ENCODE measurements at regions not wholly inside any gene's neighbourhood (a gene's known extent, or its start where the extent isn't known, plus 50 kb on each side); places are given as distances from the start of the nearest gene placed in this dataset.
"Not testable (repeated sequence)": the region's sequence is repeated elsewhere in the genome, so short reads cannot be mapped to it uniquely, and the experiment has no call there.

GRCh38 chr2:53036196-53036595 lies 731.4 kb upstream of the CHAC2 start:
- H3K4me1 ChIP-seq = no peaks in the 10 kb centered on the region
- no peak overlapping the region for H3K27ac ChIP-seq
- TF ChIP-seq, protein P1, sequence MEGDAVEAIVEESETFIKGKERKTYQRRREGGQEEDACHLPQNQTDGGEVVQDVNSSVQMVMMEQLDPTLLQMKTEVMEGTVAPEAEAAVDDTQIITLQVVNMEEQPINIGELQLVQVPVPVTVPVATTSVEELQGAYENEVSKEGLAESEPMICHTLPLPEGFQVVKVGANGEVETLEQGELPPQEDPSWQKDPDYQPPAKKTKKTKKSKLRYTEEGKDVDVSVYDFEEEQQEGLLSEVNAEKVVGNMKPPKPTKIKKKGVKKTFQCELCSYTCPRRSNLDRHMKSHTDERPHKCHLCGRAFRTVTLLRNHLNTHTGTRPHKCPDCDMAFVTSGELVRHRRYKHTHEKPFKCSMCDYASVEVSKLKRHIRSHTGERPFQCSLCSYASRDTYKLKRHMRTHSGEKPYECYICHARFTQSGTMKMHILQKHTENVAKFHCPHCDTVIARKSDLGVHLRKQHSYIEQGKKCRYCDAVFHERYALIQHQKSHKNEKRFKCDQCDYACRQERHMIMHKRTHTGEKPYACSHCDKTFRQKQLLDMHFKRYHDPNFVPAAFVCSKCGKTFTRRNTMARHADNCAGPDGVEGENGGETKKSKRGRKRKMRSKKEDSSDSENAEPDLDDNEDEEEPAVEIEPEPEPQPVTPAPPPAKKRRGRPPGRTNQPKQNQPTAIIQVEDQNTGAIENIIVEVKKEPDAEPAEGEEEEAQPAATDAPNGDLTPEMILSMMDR (IDR thresholded peaks at IDR 0.05) = no peak
- TF ChIP-seq POLR2A (IDR thresholded peaks at IDR 0.05) (no peak), EP300 (IDR thresholded peaks at IDR 0.05) (no peak), POLR2AphosphoS5 (IDR thresholded peaks at IDR 0.05) (no peak)
- no peak overlapping the region for H3K4me3 ChIP-seq
- no peak for DNase-seq
- no peaks in the 10 kb centered on the region for H3K36me3 ChIP-seq
- no peaks in the 10 kb centered on the region for H3K9me3 ChIP-seq
- H3K27me3 ChIP-seq = no peaks in the 10 kb centered on the region
- WGBS, 2 donors = 2 to 79% methylated on average over 1 of the region's 1 CpG
- intact Hi-C loops (cut with DNase I) = no loop called here

DNA sequence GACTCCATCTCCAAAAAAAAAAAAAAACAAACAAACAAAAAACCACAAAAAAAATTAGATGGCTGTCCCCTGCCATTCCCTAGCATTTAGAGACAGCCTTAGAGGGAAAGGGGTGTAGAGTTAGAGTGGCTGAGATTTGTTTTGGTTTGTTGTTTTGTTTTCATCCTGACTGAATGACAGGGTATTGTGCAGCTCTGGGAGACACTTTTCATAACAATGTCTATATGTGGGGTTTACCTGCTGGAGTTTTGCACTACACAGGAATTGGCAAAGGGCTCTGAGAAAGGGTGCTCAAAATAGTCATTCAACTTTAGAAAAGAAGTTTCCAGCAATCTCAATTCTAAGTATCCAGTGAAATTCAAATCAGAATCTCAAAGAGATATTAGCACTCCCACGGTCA lies 732.5 kb upstream of the CHAC2 start:
- H3K27me3 ChIP-seq = no peaks in the 10 kb centered on the region
- no peak overlapping the region for H3K27ac ChIP-seq
- H3K4me1 ChIP-seq = no peaks in the 10 kb centered on the region
- WGBS, 2 donors = 68 to 70% methylated on average over 1 of the region's 1 CpG
- H3K9me3 ChIP-seq = no peaks in the 10 kb centered on the region
- intact Hi-C loops (cut with DNase I) = no loop called here
- no peak for DNase-seq
- no peaks in the 10 kb centered on the region for H3K36me3 ChIP-seq
- no peak overlapping the region for H3K4me3 ChIP-seq
- TF ChIP-seq POLR2AphosphoS5 (IDR thresholded peaks at IDR 0.05) (no peak), POLR2A (IDR thresholded peaks at IDR 0.05) (no peak)

DNA sequence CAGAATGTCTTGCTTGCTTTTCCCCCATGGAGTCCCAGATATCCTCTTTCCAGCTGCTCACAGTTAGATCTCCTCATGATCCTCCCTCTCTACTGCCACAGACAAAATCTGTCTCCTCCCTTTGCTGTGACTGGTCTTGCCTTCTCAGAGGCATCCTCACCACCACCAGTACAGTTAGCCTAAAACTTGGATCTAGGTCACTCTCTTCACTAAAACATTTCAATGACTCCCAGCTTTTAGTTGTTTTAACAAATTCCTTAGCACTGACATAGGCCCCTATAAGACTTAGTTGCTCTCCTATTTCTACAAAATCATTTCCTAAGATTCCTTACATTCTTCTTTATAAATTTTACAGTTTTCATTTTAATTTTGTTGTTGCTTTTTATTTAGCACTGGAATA lies 734.2 kb upstream of the CHAC2 start:
- Histone ChIP-seq H3K4me1 (no peaks in the 10 kb centered on the region), H3K4me3 (no peak overlapping the region), H3K36me3 (no peaks in the 10 kb centered on the region), H3K27ac (no peak overlapping the region), H3K9me3 (no peaks in the 10 kb centered on the region), H3K27me3 (no peaks in the 10 kb centered on the region)
- TF ChIP-seq POLR2A (IDR thresholded peaks at IDR 0.05) (no peak), POLR2AphosphoS5 (IDR thresholded peaks at IDR 0.05) (no peak), EP300 (IDR thresholded peaks at IDR 0.05) (no peak)
- TF ChIP-seq, protein P1 (IDR thresholded peaks at IDR 0.05) = no peak
- intact Hi-C loops (cut with DNase I) = no loop called here
- DNase-seq = no peak

- no peaks in the 10 kb centered on the region for H3K9me3 ChIP-seq
- no peak for DNase-seq
- H3K4me3 ChIP-seq = no peak overlapping the region
- WGBS, 2 donors = 88 to 89% methylated on average over 6 of the region's 6 CpGs
- no peaks in the 10 kb centered on the region for H3K27me3 ChIP-seq
- intact Hi-C loops (cut with DNase I) = no loop called here
- H3K4me1 ChIP-seq = no peaks in the 10 kb centered on the region
- H3K36me3 ChIP-seq = no peaks in the 10 kb centered on the region
- TF ChIP-seq POLR2A (IDR thresholded peaks at IDR 0.05) (no peak), POLR2AphosphoS5 (IDR thresholded peaks at IDR 0.05) (no peak)
- TF ChIP-seq, protein P1 (IDR thresholded peaks at IDR 0.05) = no peak
- H3K27ac ChIP-seq = no peak overlapping the region
Measured at GRCh38 chr2:53028746-53029423, 738.7 kb upstream of the CHAC2 start.

- H3K4me3 ChIP-seq = no peak overlapping the region
- no peaks in the 10 kb centered on the region for H3K27me3 ChIP-seq
- H3K36me3 ChIP-seq = no peaks in the 10 kb centered on the region
- no peaks in the 10 kb centered on the region for H3K4me1 ChIP-seq
- intact Hi-C loops (cut with DNase I) = no loop called here
- no peak overlapping the region for H3K27ac ChIP-seq
- H3K9me3 ChIP-seq = no peaks in the 10 kb centered on the region
- DNase-seq = no peak
- TF ChIP-seq, protein P1 (IDR thresholded peaks at IDR 0.05) = no peak
- TF ChIP-seq EP300 (IDR thresholded peaks at IDR 0.05) = no peak
- no peak for TF ChIP-seq POLR2A (IDR thresholded peaks at IDR 0.05)
- TF ChIP-seq POLR2AphosphoS5 (IDR thresholded peaks at IDR 0.05) = no peak
Measured at GRCh38 chr2:53028225-53028624, 739.4 kb upstream of the CHAC2 start.

GRCh38 chr2:53022248-53022647 lies 745.4 kb upstream of the CHAC2 start:
- H3K36me3 ChIP-seq; H3K27me3 ChIP-seq; H3K27ac ChIP-seq; H3K4me3 ChIP-seq; intact Hi-C loops (cut with DNase I); DNase-seq; H3K9me3 ChIP-seq; H3K4me1 ChIP-seq: not testable (repeated sequence)
- 85 to 91% methylated on average over 4 of the region's 4 CpGs for WGBS, 2 donors

Measured in sigmoid colon (tissue), 6 donors.